HepG2 (cell line): ENCODE measurements at regions not wholly inside any gene's neighbourhood (a gene's known extent, or its start where the extent isn't known, plus 50 kb on each side); places are given as distances from the start of the nearest gene placed in this dataset.

Source experiments
- ATF1 ChIP-seq: IDR thresholded peaks from 2 replicates; pipeline ENCODE4 v1.6.1; 2016; ENCODE audit warnings: mild to moderate bottlenecking, control low read depth
- CAMTA2 ChIP-seq: sonication (generic); formaldehyde crosslinking; IDR thresholded peaks from 2 replicates; pipeline ENCODE4 v1.4.0; 2020; ENCODE audit warnings: mild to moderate bottlenecking, missing genetic modification reagents, borderline replicate concordance
- REPIN1 ChIP-seq: sonication (generic); formaldehyde crosslinking; IDR thresholded peaks from 2 replicates; pipeline ENCODE4 v1.8.0; 2022; ENCODE audit warnings: missing genetic modification reagents, low read depth, mild to moderate bottlenecking, borderline replicate concordance
- ZFP90 ChIP-seq: sonication (generic); formaldehyde crosslinking; IDR thresholded peaks from 2 replicates; pipeline ENCODE4 v1.8.0; 2022; ENCODE audit warnings: missing genetic modification reagents, mild to moderate bottlenecking, inconsistent platforms, borderline replicate concordance
- TF ChIP-seq, protein P1 (sequence below): sonication (generic); formaldehyde crosslinking; IDR thresholded peaks from 2 replicates; pipeline ENCODE4 v1.5.0; 2020; ENCODE audit warnings: mild to moderate bottlenecking, missing genetic modification reagents
- TF ChIP-seq, protein P2 (sequence below): sonication (generic); formaldehyde crosslinking; IDR thresholded peaks from 2 replicates; pipeline ENCODE4 v1.5.0; 2020; ENCODE audit warnings: missing genetic modification reagents
- TF ChIP-seq, protein P3 (sequence below): sonication (generic); formaldehyde crosslinking; IDR thresholded peaks from 2 replicates; pipeline ENCODE4 v1.5.0; 2020; ENCODE audit warnings: mild to moderate bottlenecking, missing genetic modification reagents, borderline replicate concordance

DNA sequence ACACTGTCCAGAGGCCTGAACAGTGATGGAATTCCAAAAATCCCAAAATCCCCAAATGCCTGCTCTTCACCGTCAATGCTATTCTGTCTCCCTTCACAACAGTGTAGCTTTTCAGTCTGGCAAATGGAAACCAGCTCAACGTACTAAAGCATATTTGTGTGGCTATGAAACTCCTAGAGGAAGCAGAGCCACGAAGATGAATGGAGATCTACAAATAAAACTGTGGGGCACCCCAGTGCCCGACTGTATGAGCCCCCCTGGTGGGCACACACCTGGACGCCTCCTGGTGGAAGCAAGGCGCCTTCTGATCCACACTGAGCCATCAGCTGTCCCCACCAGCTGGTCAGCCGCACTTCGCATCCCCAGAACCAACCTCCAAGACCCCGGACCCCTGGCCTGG is 129.1 kb upstream of the SOD1 start (continued):
- TF ChIP-seq, protein P1, sequence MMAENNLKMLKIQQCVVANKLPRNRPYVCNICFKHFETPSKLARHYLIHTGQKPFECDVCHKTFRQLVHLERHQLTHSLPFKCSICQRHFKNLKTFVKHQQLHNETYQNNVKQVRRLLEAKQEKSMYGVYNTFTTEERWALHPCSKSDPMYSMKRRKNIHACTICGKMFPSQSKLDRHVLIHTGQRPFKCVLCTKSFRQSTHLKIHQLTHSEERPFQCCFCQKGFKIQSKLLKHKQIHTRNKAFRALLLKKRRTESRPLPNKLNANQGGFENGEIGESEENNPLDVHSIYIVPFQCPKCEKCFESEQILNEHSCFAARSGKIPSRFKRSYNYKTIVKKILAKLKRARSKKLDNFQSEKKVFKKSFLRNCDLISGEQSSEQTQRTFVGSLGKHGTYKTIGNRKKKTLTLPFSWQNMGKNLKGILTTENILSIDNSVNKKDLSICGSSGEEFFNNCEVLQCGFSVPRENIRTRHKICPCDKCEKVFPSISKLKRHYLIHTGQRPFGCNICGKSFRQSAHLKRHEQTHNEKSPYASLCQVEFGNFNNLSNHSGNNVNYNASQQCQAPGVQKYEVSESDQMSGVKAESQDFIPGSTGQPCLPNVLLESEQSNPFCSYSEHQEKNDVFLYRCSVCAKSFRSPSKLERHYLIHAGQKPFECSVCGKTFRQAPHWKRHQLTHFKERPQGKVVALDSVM = no peak
- TF ChIP-seq ATF1 (CRISPR knock-in tag) (no peak), ZFP90 (CRISPR knock-in tag) (no peak), REPIN1 (no peak), CAMTA2 (CRISPR knock-in tag) (no peak)
- TF ChIP-seq, protein P2, sequence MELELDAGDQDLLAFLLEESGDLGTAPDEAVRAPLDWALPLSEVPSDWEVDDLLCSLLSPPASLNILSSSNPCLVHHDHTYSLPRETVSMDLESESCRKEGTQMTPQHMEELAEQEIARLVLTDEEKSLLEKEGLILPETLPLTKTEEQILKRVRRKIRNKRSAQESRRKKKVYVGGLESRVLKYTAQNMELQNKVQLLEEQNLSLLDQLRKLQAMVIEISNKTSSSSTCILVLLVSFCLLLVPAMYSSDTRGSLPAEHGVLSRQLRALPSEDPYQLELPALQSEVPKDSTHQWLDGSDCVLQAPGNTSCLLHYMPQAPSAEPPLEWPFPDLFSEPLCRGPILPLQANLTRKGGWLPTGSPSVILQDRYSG (CRISPR knock-in tag) = no peak
- TF ChIP-seq, protein P3, sequence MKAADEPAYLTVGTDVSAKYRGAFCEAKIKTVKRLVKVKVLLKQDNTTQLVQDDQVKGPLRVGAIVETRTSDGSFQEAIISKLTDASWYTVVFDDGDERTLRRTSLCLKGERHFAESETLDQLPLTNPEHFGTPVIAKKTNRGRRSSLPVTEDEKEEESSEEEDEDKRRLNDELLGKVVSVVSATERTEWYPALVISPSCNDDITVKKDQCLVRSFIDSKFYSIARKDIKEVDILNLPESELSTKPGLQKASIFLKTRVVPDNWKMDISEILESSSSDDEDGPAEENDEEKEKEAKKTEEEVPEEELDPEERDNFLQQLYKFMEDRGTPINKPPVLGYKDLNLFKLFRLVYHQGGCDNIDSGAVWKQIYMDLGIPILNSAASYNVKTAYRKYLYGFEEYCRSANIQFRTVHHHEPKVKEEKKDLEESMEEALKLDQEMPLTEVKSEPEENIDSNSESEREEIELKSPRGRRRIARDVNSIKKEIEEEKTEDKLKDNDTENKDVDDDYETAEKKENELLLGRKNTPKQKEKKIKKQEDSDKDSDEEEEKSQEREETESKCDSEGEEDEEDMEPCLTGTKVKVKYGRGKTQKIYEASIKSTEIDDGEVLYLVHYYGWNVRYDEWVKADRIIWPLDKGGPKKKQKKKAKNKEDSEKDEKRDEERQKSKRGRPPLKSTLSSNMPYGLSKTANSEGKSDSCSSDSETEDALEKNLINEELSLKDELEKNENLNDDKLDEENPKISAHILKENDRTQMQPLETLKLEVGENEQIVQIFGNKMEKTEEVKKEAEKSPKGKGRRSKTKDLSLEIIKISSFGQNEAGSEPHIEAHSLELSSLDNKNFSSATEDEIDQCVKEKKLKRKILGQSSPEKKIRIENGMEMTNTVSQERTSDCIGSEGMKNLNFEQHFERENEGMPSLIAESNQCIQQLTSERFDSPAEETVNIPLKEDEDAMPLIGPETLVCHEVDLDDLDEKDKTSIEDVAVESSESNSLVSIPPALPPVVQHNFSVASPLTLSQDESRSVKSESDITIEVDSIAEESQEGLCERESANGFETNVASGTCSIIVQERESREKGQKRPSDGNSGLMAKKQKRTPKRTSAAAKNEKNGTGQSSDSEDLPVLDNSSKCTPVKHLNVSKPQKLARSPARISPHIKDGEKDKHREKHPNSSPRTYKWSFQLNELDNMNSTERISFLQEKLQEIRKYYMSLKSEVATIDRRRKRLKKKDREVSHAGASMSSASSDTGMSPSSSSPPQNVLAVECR (CRISPR knock-in tag) = no peak
